HG03064 (cell line): ENCODE measurements at regions not wholly inside any gene's neighbourhood (a gene's known extent, or its start where the extent isn't known, plus 50 kb on each side); places are given as distances from the start of the nearest gene placed in this dataset.
"Not testable (repeated sequence)": the region's sequence is repeated elsewhere in the genome, so short reads cannot be mapped to it uniquely, and the experiment has no call there.

Experiments
- ATAC-seq: cut with Tn5 transposase; IDR thresholded peaks from one replicate; pipeline ENCODE4 v1.9.1; 2021; ENCODE audit warnings: low read depth; ENCODE audit not compliant: unreplicated experiment

- ATAC-seq = no peak
Measured at GRCh38 chr11:79503028-79503427, 62.2 kb upstream of the TENM4 start.

DNA sequence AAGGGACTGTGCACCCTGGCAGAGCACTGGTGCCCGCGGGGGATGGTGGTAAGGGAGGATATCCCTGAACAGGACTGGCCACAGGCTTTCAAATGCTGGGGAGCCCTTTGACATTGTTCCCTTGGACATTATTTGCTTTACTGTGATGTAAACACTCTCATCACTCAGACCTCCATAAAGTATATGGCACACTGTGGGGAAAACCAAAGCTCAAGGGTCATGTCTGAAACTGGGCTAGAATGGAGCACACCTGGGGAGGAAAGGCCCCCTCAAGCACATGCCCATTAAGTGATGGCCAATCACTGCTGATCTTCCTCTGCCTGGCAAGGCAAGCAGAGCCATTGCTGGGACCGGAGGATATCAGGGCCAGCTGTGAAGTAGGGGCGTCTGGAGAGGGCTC lies 60.9 kb upstream of the TENM4 start:
- ATAC-seq = no peak

DNA sequence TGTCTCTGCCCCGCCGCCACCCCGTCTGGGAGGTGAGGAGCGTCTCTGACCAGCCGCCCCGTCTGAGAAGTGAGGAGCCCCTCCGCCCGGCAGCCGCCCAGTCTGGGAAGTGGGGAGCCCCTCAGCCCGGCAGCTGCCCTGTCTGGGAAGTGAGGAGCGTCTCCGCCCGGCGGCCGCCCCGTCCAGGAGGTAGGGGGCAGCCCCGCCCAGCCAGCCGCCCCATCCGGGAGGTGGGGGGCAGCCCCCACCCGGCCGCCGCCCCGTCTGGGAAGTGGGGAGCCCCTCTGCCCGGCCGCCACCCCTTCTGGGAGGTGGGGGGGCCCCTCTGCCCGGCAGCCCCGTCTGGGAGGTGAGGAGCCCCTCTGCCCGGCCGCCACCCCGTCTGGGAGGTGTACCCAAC lies 59.1 kb upstream of the TENM4 start:
- not testable (repeated sequence) for ATAC-seq

DNA sequence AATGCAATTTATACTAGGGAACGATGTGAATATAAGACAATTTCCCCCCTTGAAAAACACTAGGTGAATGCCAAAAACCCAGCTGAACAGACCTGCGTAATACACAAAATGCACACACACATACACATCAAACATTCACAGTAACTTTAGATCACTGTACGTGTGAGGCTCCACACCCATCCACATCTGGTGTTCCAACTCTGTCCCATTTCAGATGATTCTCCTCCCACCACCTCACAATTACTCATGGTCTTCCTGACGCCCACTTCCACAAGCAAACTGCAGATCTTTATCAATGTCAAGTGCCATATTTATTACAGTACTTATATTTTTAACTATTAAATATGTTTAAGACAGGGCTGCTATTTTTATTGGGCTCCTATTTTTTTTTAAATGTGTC lies 57.8 kb upstream of the TENM4 start:
- ATAC-seq = no peak

GRCh38 chr11:79493555-79494171 lies 52.8 kb upstream of the TENM4 start:
- no peak for ATAC-seq

DNA sequence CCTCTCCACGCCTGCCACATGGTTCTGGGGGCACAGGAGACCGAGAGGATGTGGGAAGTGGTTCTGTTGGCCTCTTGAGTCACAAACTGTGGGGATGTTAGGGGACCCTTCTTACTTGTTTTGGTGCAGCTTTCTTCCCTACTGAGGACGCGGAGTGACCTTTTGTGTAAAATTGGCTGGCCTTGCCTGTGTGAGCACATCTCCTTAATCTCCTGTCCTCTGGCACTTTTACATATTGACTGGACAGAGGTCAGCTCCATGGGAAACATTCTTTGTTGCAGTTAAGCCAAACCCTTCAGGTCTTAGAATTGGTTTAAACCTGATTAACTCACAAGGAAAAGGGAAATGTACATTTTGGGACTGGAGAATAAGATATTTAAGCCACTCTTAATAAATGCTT lies 51.2 kb upstream of the TENM4 start:
- ATAC-seq = no peak
